ENCODE measurements at regions not wholly inside any gene's neighbourhood (a gene's known extent, or its start where the extent isn't known, plus 50 kb on each side); places are given as distances from the start of the nearest gene placed in this dataset.
A peak's percentile ranks its signal among the peaks of the same experiment; 100 is the strongest.

DNA sequence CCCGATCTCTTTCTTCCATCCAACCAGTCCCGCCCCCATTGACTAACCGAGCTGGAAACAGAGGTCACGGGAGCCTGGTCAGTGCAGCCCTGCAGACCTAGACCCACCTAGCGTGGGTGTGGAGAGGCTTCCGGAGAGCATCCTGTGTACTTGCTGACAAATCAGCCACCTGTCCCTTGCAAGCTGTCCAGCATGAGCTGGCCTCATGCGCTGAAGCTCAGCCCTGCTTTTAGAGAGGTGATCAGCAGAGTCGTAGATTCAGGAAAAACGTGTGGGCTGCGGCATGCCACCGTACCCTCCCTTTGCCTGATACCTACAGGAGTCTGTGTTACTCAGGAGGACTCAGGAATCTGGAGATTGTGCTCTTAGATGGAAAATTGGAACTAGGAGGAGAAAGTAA lies 80.3 kb upstream of the UQCRFS1 start:
- DNase-seq = no peak

DNA sequence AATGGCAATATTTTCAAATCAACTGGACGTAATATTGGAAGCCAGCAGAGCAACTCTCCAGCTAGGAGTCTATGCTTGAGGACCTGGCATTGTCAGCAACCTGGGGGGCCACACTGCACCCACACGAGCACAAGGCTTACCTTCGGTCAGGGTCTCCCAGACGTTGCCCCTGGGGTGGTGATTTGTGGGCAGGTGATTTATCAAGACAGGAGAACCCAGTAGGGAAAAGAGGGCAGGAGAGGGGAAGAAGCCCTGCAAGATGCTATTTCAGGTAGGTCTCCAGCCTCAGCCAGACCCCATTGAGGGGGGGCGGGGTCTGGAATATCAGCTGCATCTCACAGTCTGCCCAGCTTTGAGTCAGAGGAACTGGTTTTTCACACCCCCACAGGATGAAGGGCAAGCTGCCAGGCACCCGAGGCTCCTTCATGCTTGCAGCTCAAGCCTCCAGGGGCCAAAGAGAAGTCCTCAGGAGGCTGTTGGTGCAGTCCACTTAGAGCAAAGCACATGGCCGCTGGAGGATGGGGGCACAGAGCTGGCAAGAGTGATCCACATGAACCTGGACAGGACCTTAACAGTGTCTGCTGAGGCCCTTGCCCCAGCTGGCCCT lies 80.9 kb upstream of the UQCRFS1 start:
- peak; percentile 78 for DNase-seq

DNA sequence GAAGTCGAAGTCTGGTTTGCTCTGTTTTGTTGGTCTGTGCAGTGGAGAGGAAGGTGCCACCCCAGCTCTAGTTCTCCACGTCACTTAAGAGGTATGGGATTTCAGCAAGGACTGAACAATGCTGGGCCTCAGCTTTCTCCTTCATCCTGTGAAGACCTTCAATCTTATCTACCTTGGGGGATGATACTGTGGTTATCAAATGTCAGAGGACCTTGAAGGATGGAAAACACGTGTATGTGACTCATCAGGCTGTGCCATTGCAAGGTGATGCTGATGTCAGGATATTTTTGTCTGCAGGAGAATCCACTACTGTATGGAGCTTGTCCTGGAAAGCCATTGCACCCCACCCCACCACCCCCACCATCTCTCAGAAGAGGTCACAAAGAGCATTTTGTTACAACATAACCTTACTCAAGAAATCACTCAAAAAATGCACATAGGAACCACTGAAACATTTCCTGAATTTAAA lies 81.4 kb upstream of the UQCRFS1 start:
- peak; percentile 66 for DNase-seq

DNA sequence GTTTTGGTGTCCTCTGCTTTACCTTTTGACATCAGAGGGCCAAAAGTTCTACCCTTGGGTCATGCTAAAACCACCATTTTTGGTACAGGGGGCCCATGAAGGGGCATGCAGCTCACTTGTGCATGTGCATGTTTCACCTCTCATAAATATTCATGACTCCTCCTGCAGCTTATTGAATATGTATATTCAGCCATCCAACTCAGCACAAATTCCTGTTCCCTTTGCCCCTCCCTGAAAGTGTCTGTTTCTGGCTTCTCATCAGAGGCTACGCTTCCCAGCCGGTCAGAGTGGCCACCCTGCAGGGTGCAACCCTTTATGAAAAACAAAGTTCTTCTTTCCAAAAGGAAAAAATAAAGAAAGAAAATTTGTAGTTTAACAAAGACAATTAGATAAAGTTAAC lies 82.3 kb upstream of the UQCRFS1 start:
- DNase-seq = no peak

DNA sequence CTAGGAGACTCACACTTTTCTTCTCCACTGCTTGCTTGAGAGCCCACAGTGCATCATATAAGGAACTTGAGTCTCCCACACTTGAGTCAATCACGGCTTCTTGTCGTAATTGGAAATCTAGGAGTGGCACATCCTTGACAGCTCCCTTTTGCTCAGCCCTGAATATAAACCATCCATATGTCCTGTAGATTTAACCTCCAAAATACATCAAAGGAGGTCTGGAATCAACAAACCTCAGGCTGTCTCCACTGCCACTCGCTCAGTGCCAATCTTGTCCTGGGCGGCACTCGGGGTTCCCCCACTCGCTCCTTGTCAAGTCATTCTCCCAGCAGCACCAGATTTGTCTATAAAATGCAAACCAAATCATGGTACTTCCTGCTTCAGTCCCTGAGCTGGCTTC lies 84.4 kb upstream of the UQCRFS1 start:
- no peak for DNase-seq

DNA sequence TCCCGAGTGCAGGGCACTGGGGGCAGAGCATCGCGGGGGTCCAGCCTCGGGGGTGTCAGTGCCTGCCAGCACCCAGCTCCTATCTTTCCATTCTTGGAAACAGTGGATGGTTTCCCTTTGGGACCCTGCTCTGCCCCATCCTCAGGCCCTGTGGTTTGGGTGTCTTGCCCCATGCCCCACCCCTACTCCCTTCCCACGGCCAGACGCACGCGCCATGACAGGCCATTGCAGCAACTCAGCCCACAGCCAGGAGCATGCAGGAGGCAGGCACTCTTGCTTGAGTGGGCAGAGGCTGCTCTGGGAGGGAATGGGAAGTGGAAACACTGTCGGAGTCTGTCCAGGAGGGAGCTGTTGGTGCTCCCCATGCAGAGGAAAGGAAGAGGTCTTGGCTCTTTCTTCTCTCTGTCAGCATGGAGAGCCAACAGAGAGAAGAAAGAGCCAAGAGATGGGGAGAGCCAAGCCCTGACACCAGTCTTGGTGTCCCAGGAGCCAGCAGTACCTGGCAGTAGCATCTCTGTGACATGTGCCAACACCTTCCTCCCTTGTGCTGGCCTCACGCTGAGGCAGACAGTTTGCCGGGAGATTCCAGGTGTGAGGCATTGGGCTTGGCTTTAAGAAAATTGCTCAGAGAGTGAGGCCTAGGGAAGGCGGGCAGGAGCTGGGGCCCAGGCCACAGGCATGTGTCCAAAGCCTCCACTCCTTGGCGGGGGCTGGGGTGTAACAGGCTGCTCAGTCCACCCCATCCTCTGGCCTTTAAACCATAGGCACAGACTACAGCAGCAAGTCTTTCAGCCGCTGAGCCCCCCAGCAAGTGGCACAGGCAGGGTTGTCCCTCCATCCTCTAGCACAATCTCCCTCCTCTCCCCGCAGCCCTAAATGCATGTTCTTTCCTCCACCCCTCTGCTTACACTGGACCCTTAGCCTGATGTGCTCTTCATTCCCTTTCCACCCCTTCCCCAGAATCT lies 86.7 kb upstream of the UQCRFS1 start:
- DNase-seq = no peak

DNA sequence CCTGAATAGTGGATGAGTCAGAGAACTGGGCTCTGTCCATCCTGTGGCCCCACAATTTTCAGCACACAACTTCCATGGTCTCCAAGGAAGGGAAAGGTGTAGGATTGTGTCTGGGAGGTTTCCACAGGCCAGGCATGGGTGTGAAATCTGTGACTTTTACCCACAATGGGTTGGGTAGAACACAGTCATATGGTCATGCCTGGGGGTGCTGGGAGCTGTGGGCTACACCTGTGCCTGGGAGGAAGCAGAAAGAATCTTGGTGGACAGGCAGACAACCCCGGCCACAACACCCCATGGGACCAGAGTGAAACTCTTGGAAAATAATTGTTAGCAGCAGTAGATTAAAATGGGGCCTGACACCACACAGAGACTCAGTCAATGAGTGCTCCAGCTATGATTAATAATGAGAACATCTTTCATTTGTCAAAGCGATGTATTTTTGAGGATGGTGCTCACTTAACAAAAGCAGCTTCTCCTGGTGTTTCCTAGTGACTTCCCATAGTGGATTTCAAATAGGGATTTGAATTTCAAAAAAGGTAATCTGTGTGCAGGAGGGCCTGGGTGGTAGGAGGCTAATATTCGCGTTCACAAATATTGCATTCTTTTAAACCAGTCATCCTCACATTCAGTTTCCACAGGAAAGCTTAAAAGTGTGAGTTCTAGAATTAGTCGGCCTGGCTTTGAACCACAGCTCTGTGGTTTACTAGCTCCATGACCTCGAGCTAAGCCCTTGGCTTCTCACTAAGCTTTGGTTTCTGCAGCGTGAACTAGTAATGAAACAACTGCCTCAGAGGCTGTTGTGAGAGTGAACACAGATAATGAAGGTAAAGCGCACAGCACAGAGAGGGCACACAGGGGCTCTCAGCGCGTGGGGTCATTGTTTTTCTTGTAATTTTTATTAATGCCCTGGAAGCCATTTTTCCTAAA lies 89.3 kb upstream of the UQCRFS1 start:
- peak; percentile 61 for DNase-seq

DNA sequence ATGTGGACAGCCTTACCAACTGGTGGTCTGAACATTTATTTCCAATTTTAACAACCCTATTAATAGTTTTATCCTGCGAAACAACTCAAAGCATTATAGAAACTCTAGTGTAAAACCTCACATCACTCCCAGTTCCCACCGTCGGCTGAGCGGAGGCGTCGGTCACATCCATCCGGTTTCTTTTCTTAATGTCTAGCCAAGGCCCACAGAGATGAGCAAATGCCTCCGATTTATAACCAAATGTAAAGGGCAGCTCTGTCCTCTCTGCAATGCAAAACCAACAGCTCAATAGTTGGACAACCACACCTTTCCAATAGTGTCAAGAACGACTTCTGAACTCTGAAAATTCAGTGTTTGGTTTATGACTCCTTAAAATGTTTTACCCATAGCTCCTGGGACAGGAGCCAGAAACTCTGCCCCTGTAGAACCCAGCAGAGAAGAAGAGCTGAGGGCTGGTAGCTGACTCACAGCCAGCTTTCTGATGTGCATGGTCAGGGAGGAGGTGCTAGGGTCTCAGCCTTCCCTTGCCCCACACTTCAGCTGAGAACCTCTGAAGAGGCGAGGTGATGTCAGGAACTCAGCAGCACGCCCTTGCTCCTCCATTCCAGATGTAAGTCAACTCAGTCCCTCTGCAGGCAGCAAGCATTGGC lies 90.2 kb upstream of the UQCRFS1 start:
- peak; percentile 49 for DNase-seq

DNA sequence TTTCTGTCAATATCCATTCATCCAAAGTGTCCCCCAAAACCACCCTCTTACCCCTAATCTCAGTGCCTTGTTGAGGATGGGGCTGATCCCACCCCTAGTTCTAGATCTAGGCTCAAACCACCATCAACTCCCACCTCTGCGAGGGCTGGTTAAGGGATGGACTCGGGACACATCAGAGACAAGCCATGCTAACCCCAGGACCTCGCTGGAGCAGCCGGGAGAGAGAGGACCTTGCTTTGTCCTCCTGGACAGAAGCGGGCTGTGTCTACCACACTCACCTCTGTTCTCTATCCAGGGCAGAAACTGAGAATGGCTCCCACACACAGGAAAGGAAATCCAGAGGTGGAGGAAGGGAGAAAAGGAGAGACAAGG lies 90.8 kb upstream of the UQCRFS1 start:
- no peak for DNase-seq

DNA sequence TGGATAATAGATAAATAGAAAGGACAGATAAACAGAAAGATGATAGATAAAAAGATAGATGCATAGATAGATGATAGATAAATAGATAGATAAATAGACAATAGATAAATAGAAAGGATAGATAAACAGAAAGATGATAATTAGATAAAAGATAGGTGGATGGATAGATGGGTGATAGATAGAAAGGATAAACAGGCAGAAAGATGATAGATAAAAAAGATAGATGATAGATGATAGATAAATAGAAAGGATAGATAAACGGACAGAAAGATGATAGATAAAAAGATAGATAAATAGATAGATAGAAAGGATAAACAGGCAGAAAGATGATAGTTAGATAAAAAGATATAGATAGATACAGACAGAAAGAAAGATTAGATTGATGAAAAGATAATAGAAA lies 92.3 kb upstream of the UQCRFS1 start:
- DNase-seq = no peak

DNA sequence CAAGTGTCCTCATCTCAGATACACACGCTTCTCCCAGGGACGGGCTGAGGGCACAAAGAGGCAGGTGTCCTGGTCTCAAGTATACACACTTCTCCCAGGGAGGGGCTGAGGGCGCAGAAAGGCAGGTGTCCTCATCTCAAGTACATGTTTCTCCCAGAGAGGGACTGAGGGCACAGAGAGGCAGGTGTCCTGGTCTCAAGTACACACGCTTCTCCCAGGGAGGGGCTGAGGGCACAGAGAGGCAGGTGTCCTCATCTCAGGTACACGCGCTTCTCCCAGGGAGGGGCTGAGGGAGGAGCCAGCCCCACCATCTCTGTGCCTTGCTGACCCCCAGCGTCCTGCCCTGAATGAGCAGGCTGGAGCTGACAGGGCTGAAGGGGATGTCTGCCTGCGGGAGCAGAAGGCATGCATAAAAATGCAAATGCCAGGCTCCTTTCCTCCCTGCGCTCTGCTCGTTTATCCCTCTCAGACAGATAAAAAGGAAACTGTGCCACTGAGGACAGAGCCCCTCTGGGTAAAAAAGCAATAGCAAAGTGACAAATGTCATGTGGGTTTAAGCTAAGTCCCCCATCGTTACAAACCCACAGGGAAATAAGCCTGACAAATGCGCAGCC lies 96.1 kb upstream of the UQCRFS1 start:
- no peak for DNase-seq

DNA sequence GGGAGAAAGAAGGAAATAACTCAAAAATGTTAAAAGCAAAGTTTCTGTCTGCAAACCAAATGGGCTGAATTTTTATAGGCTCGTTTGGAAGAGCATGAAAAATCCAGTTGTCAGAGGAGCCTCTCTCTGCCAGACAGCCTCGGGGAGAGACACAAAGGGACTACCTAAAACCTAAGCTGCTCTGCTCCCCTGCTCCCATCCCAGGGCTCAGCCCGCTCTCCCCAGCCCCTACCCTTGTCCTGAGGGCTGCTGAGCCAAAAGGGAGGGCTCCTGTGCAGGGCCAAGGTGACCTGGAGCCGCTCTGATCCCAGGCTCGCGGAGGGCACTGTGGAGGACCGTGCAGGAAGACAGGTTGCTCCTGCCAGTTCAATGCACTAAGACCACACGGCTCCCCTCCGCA lies 96.7 kb upstream of the UQCRFS1 start:
- DNase-seq = no peak

DNA sequence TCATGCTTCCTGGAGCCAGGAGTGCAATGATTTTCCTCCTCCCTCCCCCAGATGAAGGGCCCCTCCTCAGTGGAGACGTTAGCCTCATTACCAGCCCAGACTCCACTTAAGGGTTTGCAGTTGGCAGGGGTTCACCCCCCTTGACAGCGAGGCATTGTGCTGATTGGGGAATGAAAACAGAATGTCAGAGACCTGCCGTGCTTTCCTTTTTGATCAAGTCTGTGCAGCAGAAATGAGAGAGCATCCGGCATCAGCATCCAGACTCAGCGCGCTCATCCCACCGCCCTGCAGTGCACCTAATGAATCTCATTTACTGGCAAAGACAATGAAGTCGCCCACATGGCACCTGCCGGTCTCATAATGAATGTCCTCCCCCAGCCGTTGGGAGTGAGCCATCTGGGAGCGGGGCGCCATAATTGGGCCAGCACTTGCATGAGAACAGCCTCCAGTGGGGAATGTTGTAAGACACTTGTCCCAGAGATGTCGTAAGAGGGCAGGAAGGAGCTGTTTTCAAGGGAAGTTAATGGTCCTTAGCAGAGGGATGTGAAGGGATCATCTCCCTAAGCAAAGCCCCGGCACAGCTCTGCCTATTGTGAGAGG lies 98.3 kb upstream of the UQCRFS1 start:
- no peak for DNase-seq

DNA sequence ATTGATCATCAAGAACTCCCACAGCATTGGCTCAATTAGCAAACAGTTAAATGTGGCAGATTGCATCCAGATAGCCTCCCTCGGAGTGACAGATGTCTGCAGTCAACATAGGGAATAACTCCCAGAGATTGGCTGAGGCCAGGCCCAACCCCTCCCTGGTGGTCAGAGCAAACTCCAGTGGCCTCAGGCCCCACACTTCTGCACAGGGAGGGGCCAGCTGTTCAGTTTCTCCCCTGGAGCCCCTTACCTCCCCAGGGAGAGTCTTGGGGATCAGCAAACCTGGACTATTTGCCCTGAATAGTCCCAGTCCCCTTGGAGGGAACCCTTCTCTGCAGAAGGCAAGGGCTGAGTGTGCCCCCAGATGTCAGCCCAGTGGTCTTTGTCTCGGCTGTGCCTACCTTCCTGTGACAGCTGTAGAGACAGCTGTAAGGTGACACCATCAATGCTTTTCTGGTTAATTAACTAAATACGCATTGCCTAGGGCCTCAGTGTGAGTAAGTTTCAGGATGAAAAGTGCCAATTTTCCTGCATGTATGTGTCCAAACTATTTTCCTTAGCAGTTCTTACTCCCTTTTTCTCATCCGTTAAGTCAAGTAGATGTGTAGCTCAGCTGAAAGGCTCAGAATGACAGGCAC lies 102.7 kb upstream of the UQCRFS1 start:
- no peak for DNase-seq

DNA sequence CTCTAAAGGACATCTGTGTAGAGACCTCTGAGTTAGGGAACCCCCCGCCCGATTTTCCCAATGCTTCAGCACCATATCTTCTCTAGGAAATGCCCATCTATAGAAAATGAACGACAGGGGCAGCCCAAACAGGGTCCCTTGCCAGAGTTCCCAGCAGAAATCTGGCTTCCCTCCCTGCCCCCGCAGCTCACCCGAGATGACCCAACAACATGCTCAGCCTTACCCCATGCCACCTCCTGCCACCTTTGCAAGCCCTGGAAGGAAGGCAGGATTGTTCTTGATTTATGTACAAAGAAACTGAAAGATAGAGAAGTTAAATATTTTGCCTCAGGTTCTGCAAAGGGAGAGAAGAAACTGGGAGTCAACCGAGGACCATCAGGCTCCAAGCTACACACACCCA lies 105.6 kb upstream of the UQCRFS1 start:
- no peak for DNase-seq

DNA sequence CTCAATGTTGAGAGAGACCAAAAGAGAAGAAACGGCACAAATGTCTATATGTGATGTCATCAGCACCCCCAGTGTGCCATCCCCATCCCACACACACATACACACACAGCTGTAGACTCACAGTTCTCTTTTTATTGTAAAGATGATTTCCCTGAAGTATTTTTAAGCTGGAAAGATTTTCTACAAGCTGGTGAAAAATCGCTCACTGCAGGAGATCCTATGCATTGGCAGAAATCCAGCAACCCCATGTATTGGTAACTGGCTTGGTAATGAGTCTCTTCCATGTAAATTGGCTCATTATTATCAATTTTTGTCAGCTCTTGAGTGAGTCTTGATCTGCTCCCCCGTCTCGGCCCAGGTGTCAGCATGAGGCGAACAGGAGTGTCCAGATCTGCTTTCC lies 107.1 kb upstream of the UQCRFS1 start:
- no peak for DNase-seq

DNA sequence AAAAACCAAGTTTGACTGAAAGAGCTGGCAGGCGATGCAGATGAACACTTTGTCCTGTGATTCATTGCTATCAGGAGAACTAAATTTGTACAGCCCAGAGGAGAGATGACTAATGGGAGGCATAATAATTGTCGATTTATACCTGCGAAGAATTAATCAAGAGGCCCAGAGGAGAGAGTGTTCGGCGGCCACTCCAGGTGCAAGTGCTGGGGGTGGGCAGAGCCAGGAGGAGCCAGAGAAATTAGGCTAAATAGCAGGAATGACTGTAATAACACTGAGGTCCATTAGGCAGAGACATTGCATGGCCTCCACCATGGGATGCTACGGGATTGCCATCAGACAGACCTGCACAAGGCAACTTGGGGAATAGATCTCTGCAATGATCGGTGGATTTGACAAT lies 107.7 kb upstream of the UQCRFS1 start:
- DNase-seq = no peak

DNA sequence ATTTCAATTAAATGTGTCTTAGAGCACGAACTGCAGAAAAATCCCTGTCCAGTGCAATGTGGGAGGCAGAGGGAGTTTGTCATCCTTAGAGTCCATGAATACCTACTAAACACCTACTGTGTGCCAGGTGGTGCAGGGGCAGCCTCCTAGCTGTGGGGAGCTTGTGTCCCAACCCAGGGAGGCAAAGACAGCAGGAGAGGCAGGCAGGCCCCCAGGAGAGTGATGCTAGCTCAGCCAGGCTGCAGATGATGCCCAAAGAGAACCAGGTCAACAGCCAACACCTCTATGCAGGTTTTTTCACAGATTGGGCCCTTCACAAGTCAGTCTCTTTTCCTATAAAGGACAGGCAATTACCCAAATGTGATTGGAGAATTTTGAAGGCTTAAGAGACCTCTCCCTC lies 108.2 kb upstream of the UQCRFS1 start:
- DNase-seq = no peak

DNA sequence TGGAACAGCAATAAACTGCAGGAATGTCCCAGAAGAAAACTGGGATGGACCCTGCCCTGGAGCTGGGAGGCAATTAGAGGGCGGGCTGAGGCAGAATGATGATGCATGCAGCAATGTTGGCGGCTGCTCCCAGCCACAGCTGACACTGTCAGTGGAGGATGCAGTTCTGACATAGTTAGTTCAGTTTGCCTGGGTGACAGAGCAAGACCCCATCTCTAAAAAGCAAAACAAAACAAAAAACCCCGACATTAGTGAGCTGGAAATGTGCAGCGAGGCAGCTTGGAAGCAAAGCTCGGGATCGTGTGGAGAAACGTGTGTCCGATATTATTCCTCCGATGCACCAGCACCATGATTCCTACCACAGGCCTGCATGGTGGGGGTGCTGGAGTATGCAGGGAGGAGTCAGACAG lies 110.1 kb upstream of the UQCRFS1 start:
- DNase-seq = no peak

DNA sequence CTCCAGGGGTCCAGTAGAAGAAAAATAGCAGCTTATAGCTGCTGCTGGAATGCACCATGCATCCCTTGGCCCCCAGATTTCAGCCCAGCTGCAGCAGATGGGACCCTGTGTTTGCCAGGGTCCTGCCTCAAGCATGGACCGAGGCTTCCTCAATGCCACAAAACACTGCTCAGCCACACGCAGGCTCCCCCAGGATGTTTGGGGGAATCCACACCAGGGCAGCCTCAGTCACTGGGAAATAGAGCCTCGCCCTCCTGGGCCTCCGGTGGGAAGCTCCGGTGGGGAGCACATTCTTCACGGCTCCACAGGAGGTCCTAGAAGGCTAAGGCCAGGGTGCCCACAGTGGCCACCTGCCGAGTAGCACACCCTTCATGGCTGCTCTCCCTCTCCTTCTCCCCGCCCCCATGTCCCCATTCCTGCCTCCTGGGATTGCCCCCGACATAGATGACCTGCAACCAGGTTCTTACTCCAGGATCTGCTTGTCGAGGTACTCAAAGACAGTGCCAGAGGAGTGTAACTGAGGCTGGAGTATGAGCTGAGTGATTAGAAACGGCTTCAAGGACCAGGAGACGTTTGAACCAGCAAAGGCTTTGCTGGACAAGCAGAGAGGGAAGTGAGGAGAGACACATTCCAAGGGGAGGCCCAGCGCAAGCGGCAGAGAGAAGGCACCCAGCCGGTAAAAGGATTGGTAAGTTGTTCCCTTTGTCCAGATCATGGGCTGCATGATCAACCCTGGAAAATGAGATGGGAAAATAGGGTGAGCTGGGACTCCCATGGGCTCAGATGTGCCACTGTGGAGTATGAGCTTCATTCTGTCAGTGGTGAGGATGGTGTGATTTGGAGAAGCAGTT lies 110.7 kb upstream of the UQCRFS1 start:
- no peak for DNase-seq
